HCT116 (cell line): ENCODE measurements at regions not wholly inside any gene's neighbourhood (a gene's known extent, or its start where the extent isn't known, plus 50 kb on each side); places are given as distances from the start of the nearest gene placed in this dataset.

ENCODE experiments used
- CEBPB ChIP-seq: IDR thresholded peaks from 2 replicates; pipeline ENCODE4 v1.6.1; 2012; ENCODE audit warnings: low read depth
- EZH2 ChIP-seq: fragments of 200-600 bp; sonication (generic); IDR thresholded peaks from 2 replicates; pipeline ENCODE4 v1.6.1; 2017; ENCODE audit warnings: antibody characterized with exemption, mixed run types
- EZH2phosphoT487 ChIP-seq: fragments of 200-600 bp; IDR thresholded peaks from 2 replicates; pipeline ENCODE4 v1.6.1; 2018; ENCODE audit warnings: antibody characterized with exemption, borderline replicate concordance
- FOSL1 ChIP-seq: IDR thresholded peaks from 2 replicates; pipeline ENCODE4 v1.6.1; 2012; ENCODE audit warnings: low read depth
- POLR2A ChIP-seq: IDR thresholded peaks from 2 replicates; pipeline ENCODE4 v1.7.0; 2011; ENCODE audit warnings: borderline replicate concordance; ENCODE audit not compliant: insufficient read depth, insufficient read length; ENCODE audit errors: extremely low read depth
- POLR2AphosphoS5 ChIP-seq: IDR thresholded peaks from 2 replicates; pipeline ENCODE4 v1.6.1; 2011; ENCODE audit warnings: mild to moderate bottlenecking, low read depth, low read length, moderate library complexity
- SIN3A ChIP-seq: IDR thresholded peaks from 2 replicates; pipeline ENCODE4 v1.6.1; 2012; ENCODE audit warnings: low read depth
- ZFX ChIP-seq: fragments of 450-650 bp; IDR thresholded peaks from 2 replicates; pipeline ENCODE4 v1.6.1; 2017
- TF ChIP-seq, protein P1 (sequence below), 3 experiments: fragments of 200-600 bp in 1 of 3; sonication (generic) in 1 of 3; IDR thresholded peaks in 2 of 3; conservative IDR thresholded peaks in 1 of 3; 2 replicates each; pipeline ENCODE4 v1.5.1; 2012 to 2017; ENCODE audit warnings: low read depth in 2 of 3, low read length in 2 of 3, antibody characterized with exemption in 1 of 3, borderline replicate concordance in 1 of 3, control low read depth in 1 of 3, mild to moderate bottlenecking in 1 of 3, mixed read lengths in 1 of 3, mixed run types in 1 of 3, moderate library complexity in 1 of 3; ENCODE audit not compliant: insufficient read depth in 1 of 3

DNA sequence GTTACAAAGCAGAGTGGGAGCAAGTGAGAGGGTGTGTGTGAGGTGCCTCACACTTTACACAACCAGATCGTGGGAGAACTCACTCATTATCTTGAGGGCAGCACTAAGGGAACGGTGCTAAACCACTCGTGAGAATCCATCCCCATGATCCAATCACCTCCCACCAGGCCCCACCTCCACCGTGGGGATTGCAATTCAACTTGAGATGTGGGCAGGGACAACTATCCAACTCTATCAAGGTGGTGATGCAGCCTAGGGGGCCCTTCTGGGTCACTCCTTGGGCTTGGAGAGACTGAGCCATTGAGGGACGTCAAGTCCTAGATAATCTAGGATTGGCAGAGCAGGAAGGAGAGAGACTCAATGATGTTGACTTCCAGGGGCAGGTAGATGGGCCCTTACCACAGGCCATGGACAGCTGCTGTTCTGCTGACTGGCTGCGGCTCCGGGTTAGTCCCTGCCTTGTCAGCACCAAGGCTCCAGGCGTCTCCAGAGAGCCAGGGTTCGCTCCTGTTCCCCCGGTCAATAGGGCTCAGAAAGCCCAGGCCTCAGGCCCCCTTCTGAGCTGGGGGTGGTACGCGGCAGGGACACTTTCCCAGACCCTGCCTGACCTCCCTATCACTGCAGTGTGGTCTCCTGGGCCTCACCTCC lies 193.2 kb upstream of the HS6ST1 start:
- no peak for TF ChIP-seq POLR2A
- no peak for TF ChIP-seq ZFX
- TF ChIP-seq, protein P1, sequence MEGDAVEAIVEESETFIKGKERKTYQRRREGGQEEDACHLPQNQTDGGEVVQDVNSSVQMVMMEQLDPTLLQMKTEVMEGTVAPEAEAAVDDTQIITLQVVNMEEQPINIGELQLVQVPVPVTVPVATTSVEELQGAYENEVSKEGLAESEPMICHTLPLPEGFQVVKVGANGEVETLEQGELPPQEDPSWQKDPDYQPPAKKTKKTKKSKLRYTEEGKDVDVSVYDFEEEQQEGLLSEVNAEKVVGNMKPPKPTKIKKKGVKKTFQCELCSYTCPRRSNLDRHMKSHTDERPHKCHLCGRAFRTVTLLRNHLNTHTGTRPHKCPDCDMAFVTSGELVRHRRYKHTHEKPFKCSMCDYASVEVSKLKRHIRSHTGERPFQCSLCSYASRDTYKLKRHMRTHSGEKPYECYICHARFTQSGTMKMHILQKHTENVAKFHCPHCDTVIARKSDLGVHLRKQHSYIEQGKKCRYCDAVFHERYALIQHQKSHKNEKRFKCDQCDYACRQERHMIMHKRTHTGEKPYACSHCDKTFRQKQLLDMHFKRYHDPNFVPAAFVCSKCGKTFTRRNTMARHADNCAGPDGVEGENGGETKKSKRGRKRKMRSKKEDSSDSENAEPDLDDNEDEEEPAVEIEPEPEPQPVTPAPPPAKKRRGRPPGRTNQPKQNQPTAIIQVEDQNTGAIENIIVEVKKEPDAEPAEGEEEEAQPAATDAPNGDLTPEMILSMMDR (IDR thresholded peaks at IDR 0.05 in 2 of 3, conservative IDR thresholded peaks at IDR 0.05 in 1 of 3; ENCODE audit: borderline replicate concordance in 1 of 3, insufficient read depth in 1 of 3, low read depth in 2 of 3, low read length in 2 of 3), result no peak
- TF ChIP-seq POLR2AphosphoS5, result no peak
- TF ChIP-seq EZH2, result no peak
- no peak for TF ChIP-seq FOSL1
- no peak for TF ChIP-seq SIN3A
- TF ChIP-seq CEBPB, result no peak
- TF ChIP-seq EZH2phosphoT487, result no peak
